ENCODE measurements at regions not wholly inside any gene's neighbourhood (a gene's known extent, or its start where the extent isn't known, plus 50 kb on each side); places are given as distances from the start of the nearest gene placed in this dataset.

DNA sequence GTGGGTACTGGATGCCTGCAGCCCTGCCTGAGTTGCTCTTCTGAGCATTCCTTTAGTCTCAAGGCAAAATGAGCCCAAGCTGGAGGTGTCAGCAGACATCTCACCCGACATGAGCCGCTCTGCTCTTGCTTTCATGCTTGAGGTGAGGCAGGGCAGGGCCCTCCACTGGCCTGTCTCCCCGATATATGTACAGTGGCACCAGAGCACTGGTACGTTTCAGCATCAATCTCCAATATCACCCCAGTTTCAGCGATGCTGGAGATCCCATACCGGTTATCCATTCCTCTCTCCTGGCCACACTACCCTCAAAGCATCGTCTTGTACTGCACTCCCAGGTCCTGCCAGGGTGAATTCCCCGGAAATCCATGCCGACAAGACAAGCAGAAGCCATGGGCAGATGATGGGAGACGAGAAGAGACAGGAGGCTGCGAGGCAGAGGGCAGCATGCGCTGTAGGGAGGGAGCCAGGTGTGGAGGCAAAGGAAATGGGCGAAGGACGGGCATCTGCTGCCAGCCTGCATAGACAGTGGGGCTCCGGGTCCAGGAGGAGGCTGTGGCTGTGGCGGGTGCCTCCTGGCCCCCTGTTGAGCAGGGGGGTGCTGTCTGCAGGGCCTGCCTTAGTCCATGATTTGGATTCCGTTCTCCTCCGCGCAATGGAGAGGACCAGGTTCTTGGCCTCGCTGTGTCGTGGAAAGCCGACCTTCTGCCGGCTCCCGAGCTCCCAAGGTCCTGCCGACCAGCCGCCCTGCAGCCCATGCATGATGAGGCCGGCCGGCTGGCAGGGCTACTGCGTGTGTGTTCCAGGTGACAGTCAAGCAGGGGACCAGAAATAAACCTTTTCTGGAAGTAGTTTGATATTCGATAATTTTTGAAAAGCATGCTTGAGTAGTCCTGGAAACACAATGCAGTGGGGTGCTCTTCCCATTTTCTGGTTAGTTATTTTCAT is 152.2 kb upstream of the IRX2 start:
- TF ChIP-seq, protein P1, sequence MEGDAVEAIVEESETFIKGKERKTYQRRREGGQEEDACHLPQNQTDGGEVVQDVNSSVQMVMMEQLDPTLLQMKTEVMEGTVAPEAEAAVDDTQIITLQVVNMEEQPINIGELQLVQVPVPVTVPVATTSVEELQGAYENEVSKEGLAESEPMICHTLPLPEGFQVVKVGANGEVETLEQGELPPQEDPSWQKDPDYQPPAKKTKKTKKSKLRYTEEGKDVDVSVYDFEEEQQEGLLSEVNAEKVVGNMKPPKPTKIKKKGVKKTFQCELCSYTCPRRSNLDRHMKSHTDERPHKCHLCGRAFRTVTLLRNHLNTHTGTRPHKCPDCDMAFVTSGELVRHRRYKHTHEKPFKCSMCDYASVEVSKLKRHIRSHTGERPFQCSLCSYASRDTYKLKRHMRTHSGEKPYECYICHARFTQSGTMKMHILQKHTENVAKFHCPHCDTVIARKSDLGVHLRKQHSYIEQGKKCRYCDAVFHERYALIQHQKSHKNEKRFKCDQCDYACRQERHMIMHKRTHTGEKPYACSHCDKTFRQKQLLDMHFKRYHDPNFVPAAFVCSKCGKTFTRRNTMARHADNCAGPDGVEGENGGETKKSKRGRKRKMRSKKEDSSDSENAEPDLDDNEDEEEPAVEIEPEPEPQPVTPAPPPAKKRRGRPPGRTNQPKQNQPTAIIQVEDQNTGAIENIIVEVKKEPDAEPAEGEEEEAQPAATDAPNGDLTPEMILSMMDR (IDR thresholded peaks at IDR 0.05): no peak
- no peak for TF ChIP-seq POLR2A (IDR thresholded peaks at IDR 0.05)

All from lower leg skin (tissue), 3 donors.